ENCODE measurements at regions not wholly inside any gene's neighbourhood (a gene's known extent, or its start where the extent isn't known, plus 50 kb on each side); places are given as distances from the start of the nearest gene placed in this dataset.
A peak's percentile ranks its signal among the peaks of the same experiment; 100 is the strongest.

DNA sequence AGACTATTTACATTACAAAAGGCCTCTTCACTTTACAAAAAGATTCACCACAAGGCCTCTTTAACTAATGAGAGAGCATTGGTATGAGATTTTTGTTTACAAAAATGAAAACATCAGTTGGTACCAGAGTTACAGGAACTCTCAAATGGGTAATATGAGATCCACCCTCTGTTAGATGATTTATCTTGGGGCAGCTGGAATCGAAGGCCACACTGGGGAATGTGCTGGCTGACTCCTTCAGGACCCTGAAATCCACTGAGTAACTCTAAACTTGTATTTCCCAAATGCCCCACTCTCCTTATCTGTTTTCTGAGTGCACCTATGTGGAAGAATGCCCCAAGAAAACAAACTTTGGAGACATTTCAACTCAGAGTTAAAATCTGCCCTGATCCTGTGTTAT, 232.9 kb upstream of the F9 start:
- Histone ChIP-seq H3K4me3 (no peak overlapping the region), H3K27ac (no peak overlapping the region), H3K36me3 (no peaks in the 10 kb centered on the region), H3K9me3 (no peaks in the 10 kb centered on the region), H3K4me1 (no peaks in the 10 kb centered on the region), H3K27me3 (no peaks in the 10 kb centered on the region)
- in situ Hi-C loops (cut with MboI; ENCODE audit: low pct_ligation_motif_present in 1 of 4, low pct_unique_long_range_greater_than_20kb in 1 of 4, low sequenced_read_pairs in 3 of 4) = no loop called here
- TF ChIP-seq POLR2AphosphoS5 (IDR thresholded peaks at IDR 0.05) (no peak), POLR2A (IDR thresholded peaks at IDR 0.05) (no peak), EP300 (IDR thresholded peaks at IDR 0.05; ENCODE audit: low read depth) (no peak)
- TF ChIP-seq, protein P1, sequence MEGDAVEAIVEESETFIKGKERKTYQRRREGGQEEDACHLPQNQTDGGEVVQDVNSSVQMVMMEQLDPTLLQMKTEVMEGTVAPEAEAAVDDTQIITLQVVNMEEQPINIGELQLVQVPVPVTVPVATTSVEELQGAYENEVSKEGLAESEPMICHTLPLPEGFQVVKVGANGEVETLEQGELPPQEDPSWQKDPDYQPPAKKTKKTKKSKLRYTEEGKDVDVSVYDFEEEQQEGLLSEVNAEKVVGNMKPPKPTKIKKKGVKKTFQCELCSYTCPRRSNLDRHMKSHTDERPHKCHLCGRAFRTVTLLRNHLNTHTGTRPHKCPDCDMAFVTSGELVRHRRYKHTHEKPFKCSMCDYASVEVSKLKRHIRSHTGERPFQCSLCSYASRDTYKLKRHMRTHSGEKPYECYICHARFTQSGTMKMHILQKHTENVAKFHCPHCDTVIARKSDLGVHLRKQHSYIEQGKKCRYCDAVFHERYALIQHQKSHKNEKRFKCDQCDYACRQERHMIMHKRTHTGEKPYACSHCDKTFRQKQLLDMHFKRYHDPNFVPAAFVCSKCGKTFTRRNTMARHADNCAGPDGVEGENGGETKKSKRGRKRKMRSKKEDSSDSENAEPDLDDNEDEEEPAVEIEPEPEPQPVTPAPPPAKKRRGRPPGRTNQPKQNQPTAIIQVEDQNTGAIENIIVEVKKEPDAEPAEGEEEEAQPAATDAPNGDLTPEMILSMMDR (IDR thresholded peaks at IDR 0.05) = no peak
- intact Hi-C loops (cut with DNase I; ENCODE audit: low total_unique reads) = no loop called here
- DNase-seq = no peak
- 34 to 67% methylated on average over 1 of the region's 1 CpG for WGBS, 2 donors (ENCODE audit: low coverage in 1 of 2)

DNA sequence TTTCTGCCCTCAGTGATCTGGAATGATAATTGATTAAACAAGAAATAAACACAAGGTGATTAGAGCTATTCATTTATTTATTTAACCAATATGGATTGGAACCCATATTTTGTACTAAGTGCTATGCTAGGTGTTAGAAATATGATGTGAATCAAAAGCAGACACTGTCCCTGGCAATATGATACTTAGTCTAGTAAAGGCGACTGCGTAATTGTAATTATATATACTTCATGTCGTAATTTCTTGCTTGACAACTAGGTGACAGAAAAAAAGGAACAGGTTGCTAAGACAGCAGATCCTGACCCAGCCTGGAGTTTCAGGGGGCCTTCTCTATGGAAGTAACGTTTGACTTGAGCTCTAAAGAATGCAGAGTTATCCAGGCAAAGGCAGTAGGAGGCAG, 236.5 kb upstream of the F9 start:
- no peaks in the 10 kb centered on the region for H3K4me1 ChIP-seq
- H3K27ac ChIP-seq = no peak overlapping the region
- H3K36me3 ChIP-seq = no peaks in the 10 kb centered on the region
- intact Hi-C loops (cut with DNase I; ENCODE audit: low total_unique reads) = no loop called here
- no peak overlapping the region for H3K4me3 ChIP-seq
- 79 to 80% methylated on average over 1 to 4 of the region's 4 CpGs for WGBS, 2 donors (ENCODE audit: low coverage in 1 of 2)
- DNase-seq = no peak
- TF ChIP-seq EP300 (IDR thresholded peaks at IDR 0.05; ENCODE audit: low read depth) (no peak), POLR2AphosphoS5 (IDR thresholded peaks at IDR 0.05) (no peak), POLR2A (IDR thresholded peaks at IDR 0.05) (no peak)
- TF ChIP-seq, protein P1 (IDR thresholded peaks at IDR 0.05) = no peak
- no peaks in the 10 kb centered on the region for H3K27me3 ChIP-seq
- in situ Hi-C loops (cut with MboI; ENCODE audit: low pct_ligation_motif_present in 1 of 4, low pct_unique_long_range_greater_than_20kb in 1 of 4, low sequenced_read_pairs in 3 of 4) = no loop called here
- H3K9me3 ChIP-seq = no peaks in the 10 kb centered on the region

DNA sequence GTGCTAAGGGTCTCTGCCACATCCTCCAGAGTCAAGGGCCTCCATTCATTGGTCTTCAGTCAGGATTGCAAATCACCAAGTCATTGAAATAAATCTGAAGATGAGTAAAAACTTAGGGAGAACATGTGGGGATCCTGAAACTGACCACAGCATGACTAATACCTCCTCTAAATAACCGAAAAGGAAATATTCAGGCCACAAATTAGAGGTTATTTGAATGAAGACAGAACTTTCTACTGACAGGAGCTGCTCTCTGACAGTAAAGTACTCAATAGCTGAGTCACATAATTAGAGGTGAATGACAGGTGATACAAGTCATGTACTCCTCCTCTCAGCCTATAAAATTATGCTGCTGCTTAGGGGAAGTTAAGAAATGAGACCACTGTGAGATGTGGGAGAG, 240.2 kb upstream of the F9 start:
- DNase-seq = no peak
- H3K4me1 ChIP-seq = no peaks in the 10 kb centered on the region
- H3K9me3 ChIP-seq = no peaks in the 10 kb centered on the region
- no peak for TF ChIP-seq POLR2AphosphoS5 (IDR thresholded peaks at IDR 0.05)
- no peak for TF ChIP-seq POLR2A (IDR thresholded peaks at IDR 0.05)
- TF ChIP-seq EP300 (IDR thresholded peaks at IDR 0.05; ENCODE audit: low read depth) = no peak
- TF ChIP-seq, protein P1 (IDR thresholded peaks at IDR 0.05) = no peak
- in situ Hi-C loops (cut with MboI; ENCODE audit: low pct_ligation_motif_present in 1 of 4, low pct_unique_long_range_greater_than_20kb in 1 of 4, low sequenced_read_pairs in 3 of 4) (no loop called here), intact Hi-C loops (cut with DNase I; ENCODE audit: low total_unique reads) (no loop called here)
- H3K27me3 ChIP-seq = no peaks in the 10 kb centered on the region
- WGBS, 2 donors (ENCODE audit: low coverage in 1 of 2) = 44% methylated on average over 1 of the region's 1 CpG; no CpG with 5 or more reads in 1 of the 2 donors
- H3K4me3 ChIP-seq = no peak overlapping the region
- H3K36me3 ChIP-seq = no peaks in the 10 kb centered on the region
- H3K27ac ChIP-seq = no peak overlapping the region

DNA sequence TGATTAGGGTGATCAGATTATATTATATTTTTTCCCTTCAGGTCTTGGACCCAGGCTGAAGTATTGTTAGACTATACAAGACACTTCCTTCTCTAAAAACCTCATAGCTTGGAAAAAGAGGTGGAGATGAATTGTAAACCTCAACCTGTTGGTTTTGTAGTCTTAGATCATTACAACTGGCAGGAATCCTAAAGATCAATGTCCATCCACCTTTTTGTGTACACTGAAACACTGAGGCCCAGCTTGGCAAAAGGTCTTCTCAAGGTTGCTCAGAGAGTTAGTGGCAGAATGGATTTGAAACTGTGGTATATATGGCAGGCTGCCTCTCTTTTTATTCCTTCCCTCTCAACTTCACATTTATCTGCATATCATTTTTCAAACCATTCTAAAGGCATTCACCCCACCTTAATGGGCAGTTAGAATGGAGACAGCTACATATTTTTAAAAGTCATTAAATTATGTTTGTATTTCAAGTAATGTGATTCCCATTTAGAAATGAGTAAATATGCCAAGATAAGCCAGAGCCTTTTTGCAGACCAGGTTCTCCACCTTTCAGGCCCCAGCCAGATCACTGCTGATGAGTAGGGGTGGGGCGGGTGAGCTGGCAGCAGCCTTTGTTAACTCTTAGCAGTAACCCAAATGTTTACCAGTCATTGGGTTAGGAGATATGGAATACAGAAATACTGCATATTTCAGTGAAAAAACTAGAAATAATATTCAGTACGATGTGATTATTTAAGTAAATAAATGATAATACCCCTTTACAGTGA, 243.2 kb upstream of the F9 start:
- intact Hi-C loops (cut with DNase I; ENCODE audit: low total_unique reads) = no loop called here
- H3K4me3 ChIP-seq = no peak overlapping the region
- no peaks in the 10 kb centered on the region for H3K27me3 ChIP-seq
- TF ChIP-seq, protein P1 (IDR thresholded peaks at IDR 0.05) = no peak
- TF ChIP-seq POLR2A (IDR thresholded peaks at IDR 0.05) = no peak
- no peak for TF ChIP-seq POLR2AphosphoS5 (IDR thresholded peaks at IDR 0.05)
- TF ChIP-seq EP300 (IDR thresholded peaks at IDR 0.05; ENCODE audit: low read depth) = no peak
- whole genome bisulfite sequencing, 2 donors (ENCODE audit: low coverage in 1 of 2) = 59% methylated on average over 2 of the region's 2 CpGs; no CpG with 5 or more reads in 1 of the 2 donors
- H3K9me3 ChIP-seq = no peaks in the 10 kb centered on the region
- H3K4me1 ChIP-seq = no peaks in the 10 kb centered on the region
- peak; percentile 15 for DNase-seq
- no peaks in the 10 kb centered on the region for H3K36me3 ChIP-seq
- H3K27ac ChIP-seq = peak overlapping the region in 3 of 4 donors; percentile 23 to 53 (median 31)
- in situ Hi-C loops (cut with MboI; ENCODE audit: low pct_ligation_motif_present in 1 of 4, low pct_unique_long_range_greater_than_20kb in 1 of 4, low sequenced_read_pairs in 3 of 4) = no loop called here

All from transverse colon (tissue), 4 donors.